GM21723 (cell line): ENCODE measurements at regions not wholly inside any gene's neighbourhood (a gene's known extent, or its start where the extent isn't known, plus 50 kb on each side); places are given as distances from the start of the nearest gene placed in this dataset.
"Not testable (repeated sequence)": the region's sequence is repeated elsewhere in the genome, so short reads cannot be mapped to it uniquely, and the experiment has no call there.

Source experiments
- ATAC-seq: cut with Tn5 transposase; IDR thresholded peaks from one replicate; pipeline ENCODE4 v1.9.1; 2021; ENCODE audit warnings: mild to moderate bottlenecking, moderate library complexity; ENCODE audit not compliant: unreplicated experiment

- not testable (repeated sequence) for ATAC-seq
Observed at GRCh38 chr4:49226216-49226866, 240.3 kb downstream of the CWH43 start.

GRCh38 chr4:49227941-49228340 lies 241.9 kb downstream of the CWH43 start:
- not testable (repeated sequence) for ATAC-seq

GRCh38 chr4:49229243-49229642 lies 243.2 kb downstream of the CWH43 start:
- ATAC-seq: not testable (repeated sequence)

DNA sequence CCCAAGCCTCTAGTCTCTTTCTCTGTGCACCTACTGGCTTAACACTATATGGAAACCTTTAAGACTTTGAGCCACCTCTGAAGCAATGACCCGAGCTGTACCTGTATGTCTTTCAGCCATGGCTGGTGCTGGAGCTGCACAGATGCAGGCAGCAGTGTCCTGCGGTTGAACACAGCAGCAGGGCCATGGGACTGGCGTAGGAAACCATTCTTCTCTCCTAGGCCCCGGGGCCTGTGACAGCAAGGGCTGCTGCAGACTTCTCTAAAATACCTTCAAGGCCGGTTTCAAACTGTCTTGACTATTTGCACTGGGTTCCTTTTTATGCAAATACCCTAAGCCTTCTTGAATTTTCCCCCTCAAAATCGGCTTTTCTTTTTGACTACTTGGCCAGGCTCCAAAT lies 243.6 kb downstream of the CWH43 start:
- ATAC-seq: not testable (repeated sequence)

- not testable (repeated sequence) for ATAC-seq
Observed at GRCh38 chr4:49233346-49233745, 247.3 kb downstream of the CWH43 start.

DNA sequence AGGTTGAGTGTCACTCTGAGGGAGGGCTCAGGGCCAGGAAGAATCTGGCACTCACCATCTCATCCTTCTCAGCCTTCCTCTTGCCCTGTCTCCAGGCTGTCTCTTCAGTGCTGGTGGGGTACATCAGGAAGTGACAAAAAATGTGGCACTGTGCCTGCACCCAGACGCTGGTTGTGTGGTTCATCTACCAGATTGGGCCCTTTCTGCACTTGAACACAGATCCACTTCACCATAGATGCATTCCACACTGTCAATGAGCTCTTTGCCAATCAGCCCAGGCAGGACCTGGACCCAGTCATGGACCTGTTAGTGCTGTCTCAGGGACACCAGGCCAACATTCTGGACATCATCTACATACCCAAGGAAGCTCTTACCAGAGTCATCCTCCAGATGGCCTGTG lies 247.7 kb downstream of the CWH43 start:
- not testable (repeated sequence) for ATAC-seq

- ATAC-seq: not testable (repeated sequence)
Observed at GRCh38 chr4:49234382-49234781, 248.3 kb downstream of the CWH43 start.

GRCh38 chr4:49235413-49236160 lies 249.5 kb downstream of the CWH43 start:
- ATAC-seq: not testable (repeated sequence)

DNA sequence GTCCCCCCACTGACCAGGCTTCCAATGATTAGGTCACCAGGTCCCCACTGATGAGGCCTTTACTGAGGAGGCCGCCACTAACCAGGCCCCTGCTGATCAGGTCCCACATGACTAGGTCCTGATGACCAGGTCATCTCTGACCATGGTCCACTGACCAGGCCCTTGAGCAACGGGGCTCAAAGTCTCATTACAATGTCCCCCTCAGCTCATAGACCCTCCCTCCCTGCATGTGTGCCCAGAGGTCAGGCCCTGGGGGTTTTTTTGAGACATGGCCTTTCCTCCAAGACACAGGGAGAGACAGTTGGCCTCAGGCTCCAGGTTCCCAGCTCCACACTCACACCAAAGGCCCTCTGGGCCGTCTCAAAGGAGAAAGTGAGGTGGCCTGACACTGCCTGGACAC lies 250.4 kb downstream of the CWH43 start:
- not testable (repeated sequence) for ATAC-seq

DNA sequence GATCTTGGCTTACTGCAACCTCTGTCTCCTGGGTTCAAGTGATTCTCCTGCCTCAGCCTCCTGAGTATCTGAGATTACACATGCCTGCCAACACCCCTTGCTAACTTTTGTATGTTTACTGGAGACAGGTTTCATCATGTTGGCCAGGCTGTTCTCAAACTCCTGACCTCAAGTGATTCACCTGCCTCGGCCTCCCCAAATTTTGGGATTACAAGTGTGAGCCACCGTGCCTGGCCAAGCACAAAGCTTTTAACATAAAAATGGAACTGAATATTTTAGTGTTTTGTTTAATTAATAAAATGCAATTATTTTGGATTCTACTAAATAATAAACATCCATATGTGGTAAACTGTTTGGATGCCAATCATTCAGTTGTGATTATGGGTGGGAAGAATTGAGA lies 255.2 kb downstream of the CWH43 start:
- not testable (repeated sequence) for ATAC-seq

GRCh38 chr4:49262786-49263185 lies 276.7 kb downstream of the CWH43 start:
- ATAC-seq: not testable (repeated sequence)

- ATAC-seq: not testable (repeated sequence)
Observed at GRCh38 chr4:49270435-49270834, 284.4 kb downstream of the CWH43 start.

DNA sequence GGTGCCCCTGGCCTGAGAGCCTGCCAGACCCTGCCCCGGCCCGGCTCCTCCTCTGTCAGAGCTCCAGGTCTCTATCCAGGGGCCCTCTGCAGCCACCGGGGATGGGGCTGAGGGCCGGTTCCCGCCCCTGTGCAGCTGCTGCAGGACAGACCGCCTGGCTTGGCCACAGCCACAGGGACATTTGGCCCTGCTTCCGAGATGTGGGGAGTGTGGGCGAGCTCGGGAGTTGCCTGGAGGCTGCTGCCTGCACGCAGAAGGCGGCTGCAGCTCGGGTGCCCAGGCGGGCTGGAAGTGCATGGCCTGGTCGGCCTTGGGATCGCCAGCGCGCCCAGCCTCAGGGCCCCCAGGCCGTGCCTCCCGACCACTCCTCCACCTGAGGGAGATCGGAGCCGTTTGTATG lies 284.8 kb downstream of the CWH43 start:
- not testable (repeated sequence) for ATAC-seq

- ATAC-seq: not testable (repeated sequence)
Observed at GRCh38 chr4:49285905-49286304, 299.8 kb downstream of the CWH43 start.

GRCh38 chr4:49286926-49287745 lies 301.1 kb downstream of the CWH43 start:
- not testable (repeated sequence) for ATAC-seq

- not testable (repeated sequence) for ATAC-seq
Observed at GRCh38 chr4:49287893-49288292, 301.8 kb downstream of the CWH43 start.

DNA sequence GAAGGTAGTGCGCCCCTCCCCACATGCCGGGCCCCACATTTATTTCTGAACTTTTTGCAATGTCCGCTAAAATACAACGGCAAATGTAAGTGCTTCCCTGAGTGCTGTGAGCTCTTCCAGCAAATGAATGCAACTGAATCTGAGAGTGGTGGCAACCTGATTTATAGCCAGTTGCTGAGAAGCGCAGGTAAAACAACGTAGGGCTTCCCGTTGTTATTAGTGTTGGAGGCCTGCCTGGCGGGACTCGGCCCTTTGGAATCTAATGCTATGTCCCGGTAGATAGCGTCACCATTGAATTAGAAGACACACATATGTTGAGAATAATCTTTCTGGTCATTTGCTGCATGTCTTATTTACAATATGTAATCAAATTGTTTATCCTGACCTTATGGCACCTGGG lies 302.7 kb downstream of the CWH43 start:
- not testable (repeated sequence) for ATAC-seq

DNA sequence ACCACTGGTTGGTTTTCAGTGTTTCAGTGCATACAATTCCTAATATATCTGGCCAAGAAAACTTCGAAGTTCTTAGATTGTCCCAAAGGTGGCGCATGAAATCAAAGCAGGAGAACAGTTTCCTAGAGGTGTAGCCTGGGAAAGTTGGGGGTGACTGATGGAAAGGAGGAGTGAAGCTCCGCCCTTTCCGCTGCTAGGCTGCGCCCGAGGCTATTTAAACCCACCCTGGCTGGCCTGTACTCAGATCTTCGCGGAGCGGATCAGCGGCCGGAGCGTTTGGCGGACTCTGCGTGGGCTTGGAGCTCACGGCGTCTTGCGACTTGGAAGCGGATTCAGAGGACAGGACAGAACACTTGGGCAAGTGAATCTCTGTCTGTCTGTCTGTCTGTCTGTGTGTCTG lies 328.7 kb downstream of the CWH43 start:
- not testable (repeated sequence) for ATAC-seq

DNA sequence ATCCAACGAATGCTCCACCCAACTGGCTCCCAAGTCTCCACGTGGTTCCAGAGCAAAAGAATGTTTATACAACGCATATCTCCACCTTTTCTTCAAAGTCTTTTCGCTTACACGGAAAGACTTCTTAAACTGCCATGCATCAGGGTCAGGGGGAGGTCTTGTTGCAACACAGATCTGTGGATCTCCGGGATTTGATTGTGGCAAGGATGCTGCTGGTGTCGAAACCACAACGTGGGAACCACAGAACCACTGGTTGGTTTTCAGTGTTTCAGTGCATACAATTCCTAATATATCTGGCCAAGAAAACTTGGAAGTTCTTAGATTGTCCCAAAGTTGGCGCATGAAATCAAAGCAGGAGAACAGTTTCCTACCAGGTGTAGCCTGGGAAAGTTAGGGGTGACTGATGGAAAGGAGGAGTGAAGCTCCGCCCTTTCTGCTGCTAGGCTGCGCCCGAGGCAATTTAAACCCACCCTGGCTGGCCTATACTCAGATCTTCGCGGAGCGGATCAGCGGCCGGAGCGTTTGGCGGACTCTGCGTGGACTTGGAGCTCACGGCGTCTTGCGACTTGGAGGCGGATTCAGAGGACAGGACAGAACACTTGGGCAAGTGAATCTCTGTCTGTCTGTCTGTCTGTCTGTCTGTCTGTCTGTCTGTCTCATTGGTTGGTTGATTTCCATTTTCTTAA lies 334.8 kb downstream of the CWH43 start:
- not testable (repeated sequence) for ATAC-seq

GRCh38 chr4:49321511-49322300 lies 335.6 kb downstream of the CWH43 start:
- not testable (repeated sequence) for ATAC-seq
